Tibial nerve (tissue), 4 donors: ENCODE measurements at regions not wholly inside any gene's neighbourhood (a gene's known extent, or its start where the extent isn't known, plus 50 kb on each side); places are given as distances from the start of the nearest gene placed in this dataset.

Experiments used
- DNase-seq, 2 donors: peaks; one replicate each; pipeline ENCODE4 v3.0.0-alpha.2; 2019; ENCODE audit warnings: low spot score in 2 of 2
- H3K27ac ChIP-seq, 4 donors: fragments of 200-600 bp; sonication (generic) in 3 of 4; one replicate each; pipeline ENCODE4 v1.5.1; 2017 to 2019; ENCODE audit warnings: mild to moderate bottlenecking in 1 of 4
- H3K27me3 ChIP-seq, 2 donors: fragments of 200-600 bp; sonication (generic) in 1 of 2; one replicate each; pipeline versions ENCODE4 v1.5.1 to v1.6.0; 2017 to 2019
- H3K36me3 ChIP-seq, 3 donors: fragments of 200-600 bp; sonication (generic); one replicate each; pipeline ENCODE4 v1.5.1; 2018 to 2019
- H3K4me1 ChIP-seq, 4 donors: fragments of 200-600 bp; sonication (generic) in 3 of 4; one replicate each; pipeline ENCODE4 v1.5.1; 2017 to 2019
- H3K4me3 ChIP-seq, 4 donors: fragments of 200-600 bp; sonication (generic) in 3 of 4; one replicate each; pipeline ENCODE4 v1.5.1; 2017 to 2019; ENCODE audit warnings: mild to moderate bottlenecking in 1 of 4, moderate library complexity in 1 of 4
- H3K9me3 ChIP-seq, 4 donors: fragments of 200-600 bp; sonication (generic) in 3 of 4; one replicate each; pipeline ENCODE4 v1.5.1; 2017 to 2019
- EP300 ChIP-seq, 2 donors: sonication (generic); formaldehyde crosslinking; IDR thresholded peaks; one replicate each; pipeline ENCODE4 v1.6.1; 2017; ENCODE audit warnings: antibody characterized with exemption in 2 of 2, mild to moderate bottlenecking in 1 of 2
- POLR2A ChIP-seq, 2 donors: fragments of 450-650 bp; IDR thresholded peaks; one replicate each; pipeline ENCODE4 v1.6.1; 2017; ENCODE audit warnings: antibody characterized with exemption in 2 of 2, mild to moderate bottlenecking in 2 of 2, moderate library complexity in 2 of 2
- WGBS, 2 donors: methylation state at CpG; one replicate each; pipeline ENCODE4 v1.1.5; 2018; 5-methylcytosine and 5-hydroxymethylcytosine counted together
- TF ChIP-seq, protein P1 (sequence below), 5 experiments: fragments of 200-600 bp in 3 of 5; fragments of 450-650 bp in 2 of 5; sonication (generic) in 3 of 5; IDR thresholded peaks; one replicate each; pipeline ENCODE4 v1.5.1; 2016 to 2019; ENCODE audit warnings: antibody characterized with exemption in 5 of 5, mild to moderate bottlenecking in 3 of 5, moderate library complexity in 2 of 5

DNA sequence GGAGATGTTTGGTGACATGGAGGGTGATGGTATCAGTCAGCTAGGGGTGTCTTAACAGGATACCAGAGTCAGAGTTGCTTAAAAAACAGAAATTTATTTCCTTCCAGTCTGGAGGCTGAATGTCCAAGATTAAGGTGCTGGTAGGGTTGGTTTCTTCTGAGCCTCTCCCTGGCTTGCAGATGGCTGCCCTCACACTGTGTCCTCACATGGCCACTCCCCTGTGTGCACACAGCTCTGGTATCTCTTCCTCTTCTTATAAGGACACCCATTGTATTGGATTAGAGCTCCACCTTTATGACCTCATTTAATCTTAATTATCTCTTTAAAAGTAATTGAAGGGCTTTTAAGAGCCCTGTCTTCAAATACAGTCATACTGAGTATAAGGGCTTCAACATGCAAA is 431.8 kb upstream of the MMS22L start:
- Histone ChIP-seq H3K4me1 (no peaks in the 10 kb centered on the region), H3K4me3 (no peak overlapping the region), H3K27me3 (no peaks in the 10 kb centered on the region), H3K36me3 (no peaks in the 10 kb centered on the region), H3K27ac (no peak overlapping the region), H3K9me3 (no peaks in the 10 kb centered on the region)
- no peak for DNase-seq
- TF ChIP-seq EP300 (IDR thresholded peaks at IDR 0.05) (no peak), POLR2A (IDR thresholded peaks at IDR 0.05) (no peak)
- TF ChIP-seq, protein P1, sequence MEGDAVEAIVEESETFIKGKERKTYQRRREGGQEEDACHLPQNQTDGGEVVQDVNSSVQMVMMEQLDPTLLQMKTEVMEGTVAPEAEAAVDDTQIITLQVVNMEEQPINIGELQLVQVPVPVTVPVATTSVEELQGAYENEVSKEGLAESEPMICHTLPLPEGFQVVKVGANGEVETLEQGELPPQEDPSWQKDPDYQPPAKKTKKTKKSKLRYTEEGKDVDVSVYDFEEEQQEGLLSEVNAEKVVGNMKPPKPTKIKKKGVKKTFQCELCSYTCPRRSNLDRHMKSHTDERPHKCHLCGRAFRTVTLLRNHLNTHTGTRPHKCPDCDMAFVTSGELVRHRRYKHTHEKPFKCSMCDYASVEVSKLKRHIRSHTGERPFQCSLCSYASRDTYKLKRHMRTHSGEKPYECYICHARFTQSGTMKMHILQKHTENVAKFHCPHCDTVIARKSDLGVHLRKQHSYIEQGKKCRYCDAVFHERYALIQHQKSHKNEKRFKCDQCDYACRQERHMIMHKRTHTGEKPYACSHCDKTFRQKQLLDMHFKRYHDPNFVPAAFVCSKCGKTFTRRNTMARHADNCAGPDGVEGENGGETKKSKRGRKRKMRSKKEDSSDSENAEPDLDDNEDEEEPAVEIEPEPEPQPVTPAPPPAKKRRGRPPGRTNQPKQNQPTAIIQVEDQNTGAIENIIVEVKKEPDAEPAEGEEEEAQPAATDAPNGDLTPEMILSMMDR (IDR thresholded peaks at IDR 0.05), result no peak

DNA sequence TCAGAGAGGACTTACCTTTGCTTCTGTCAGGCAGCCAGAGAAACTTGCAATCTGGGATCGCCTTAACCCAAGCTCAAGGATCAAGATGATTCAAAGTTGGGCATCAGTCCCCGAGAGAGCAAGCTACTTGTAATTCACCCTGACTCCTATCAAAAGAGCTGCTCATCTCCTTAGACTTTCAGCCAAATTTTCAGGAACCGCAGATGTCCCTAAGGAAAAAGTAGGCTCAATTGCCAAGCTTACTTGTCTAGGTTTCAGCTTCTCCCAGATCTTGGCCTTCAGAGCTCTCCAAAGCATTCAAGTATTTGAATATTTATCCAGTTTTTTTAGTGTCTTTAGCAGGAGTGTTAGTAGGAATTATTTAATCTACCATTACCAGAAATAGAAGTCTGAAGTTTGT is 434.1 kb upstream of the MMS22L start:
- Histone ChIP-seq H3K4me3 (no peak overlapping the region), H3K4me1 (no peaks in the 10 kb centered on the region), H3K9me3 (no peaks in the 10 kb centered on the region), H3K36me3 (no peaks in the 10 kb centered on the region), H3K27ac (no peak overlapping the region), H3K27me3 (no peaks in the 10 kb centered on the region)
- TF ChIP-seq POLR2A (IDR thresholded peaks at IDR 0.05) (no peak), EP300 (IDR thresholded peaks at IDR 0.05) (no peak)
- TF ChIP-seq, protein P1 (IDR thresholded peaks at IDR 0.05), result no peak
- no peak for DNase-seq
- WGBS, 2 donors, result 80 to 86% methylated on average over 3 of the region's 3 CpGs

DNA sequence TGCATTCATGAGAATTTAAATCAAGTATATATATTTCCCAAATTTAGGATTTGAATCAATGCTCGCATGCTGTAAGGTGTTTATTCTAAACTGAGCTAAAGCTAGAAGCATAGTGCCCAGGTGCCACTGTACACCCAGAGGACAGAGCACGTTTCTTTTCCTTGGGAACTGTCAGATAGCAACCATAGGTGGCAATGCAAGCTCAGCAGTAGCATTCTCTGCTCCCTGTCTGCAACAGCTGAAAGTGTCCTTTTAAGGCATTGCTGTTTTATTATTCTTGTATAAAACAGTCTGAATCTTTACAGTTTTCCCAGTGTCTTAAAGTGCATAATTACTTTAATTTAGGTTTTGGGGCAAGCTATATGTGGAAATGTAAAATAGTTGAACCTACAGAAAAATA is 443.4 kb upstream of the MMS22L start:
- no peaks in the 10 kb centered on the region for H3K4me1 ChIP-seq
- H3K27ac ChIP-seq, result no peak overlapping the region
- TF ChIP-seq, protein P1 (IDR thresholded peaks at IDR 0.05), result no peak
- TF ChIP-seq EP300 (IDR thresholded peaks at IDR 0.05), result no peak
- TF ChIP-seq POLR2A (IDR thresholded peaks at IDR 0.05), result no peak
- H3K4me3 ChIP-seq, result no peak overlapping the region
- no peaks in the 10 kb centered on the region for H3K27me3 ChIP-seq
- no peaks in the 10 kb centered on the region for H3K9me3 ChIP-seq
- 53 to 54% methylated on average over 2 of the region's 2 CpGs for WGBS, 2 donors
- H3K36me3 ChIP-seq, result no peaks in the 10 kb centered on the region
- no peak for DNase-seq

DNA sequence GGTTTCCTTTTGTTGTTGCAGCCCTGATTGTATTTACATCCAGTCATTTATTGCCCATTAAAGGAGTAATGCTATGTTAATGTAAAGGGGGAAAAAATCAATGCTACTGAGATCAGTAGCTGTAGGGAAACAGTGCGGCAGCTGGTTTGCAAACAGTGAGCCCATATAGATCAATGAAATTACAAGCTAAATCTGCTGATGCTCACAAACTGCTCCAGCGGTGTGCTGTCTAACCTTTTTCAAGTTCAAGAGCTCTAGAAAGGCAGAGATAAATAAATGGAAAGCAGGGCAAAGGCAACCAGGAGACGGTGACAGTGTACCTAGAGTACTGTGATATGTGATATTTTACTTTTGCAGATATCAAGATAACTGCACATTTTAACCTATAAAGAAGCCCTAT is 449.0 kb upstream of the MMS22L start:
- 82 to 84% methylated on average over 3 of the region's 3 CpGs for WGBS, 2 donors
- Histone ChIP-seq H3K4me1 (no peaks in the 10 kb centered on the region), H3K27me3 (no peaks in the 10 kb centered on the region), H3K9me3 (no peaks in the 10 kb centered on the region), H3K4me3 (no peak overlapping the region), H3K36me3 (no peaks in the 10 kb centered on the region), H3K27ac (no peak overlapping the region)
- no peak for TF ChIP-seq EP300 (IDR thresholded peaks at IDR 0.05)
- no peak for DNase-seq

DNA sequence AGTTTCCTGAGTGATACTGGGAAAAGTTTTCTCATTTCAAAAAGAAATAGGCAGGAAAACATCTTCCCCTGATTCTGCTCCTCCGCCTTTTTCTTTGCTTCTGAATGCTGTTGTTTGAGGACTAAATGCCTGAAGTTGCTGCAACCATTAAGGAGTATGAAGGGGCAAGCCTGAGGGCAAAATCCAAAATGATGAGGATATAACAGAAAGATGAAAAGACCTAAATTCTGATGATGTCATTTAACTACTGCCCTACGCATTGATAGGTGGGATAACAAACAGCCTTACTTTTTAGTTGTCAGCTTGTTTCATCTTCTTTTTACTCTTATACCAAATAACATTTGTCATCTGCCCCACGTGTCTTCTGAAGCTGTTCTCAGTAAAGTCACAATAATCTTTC is 474.6 kb upstream of the MMS22L start:
- Histone ChIP-seq H3K36me3 (no peaks in the 10 kb centered on the region), H3K4me1 (no peaks in the 10 kb centered on the region), H3K27me3 (no peaks in the 10 kb centered on the region), H3K9me3 (no peaks in the 10 kb centered on the region), H3K4me3 (no peak overlapping the region), H3K27ac (no peak overlapping the region)
- no peak for DNase-seq
- TF ChIP-seq POLR2A (IDR thresholded peaks at IDR 0.05) (no peak), EP300 (IDR thresholded peaks at IDR 0.05) (no peak)
- TF ChIP-seq, protein P1 (IDR thresholded peaks at IDR 0.05), result no peak
- WGBS, 2 donors, result 58 to 65% methylated on average over 3 of the region's 3 CpGs

DNA sequence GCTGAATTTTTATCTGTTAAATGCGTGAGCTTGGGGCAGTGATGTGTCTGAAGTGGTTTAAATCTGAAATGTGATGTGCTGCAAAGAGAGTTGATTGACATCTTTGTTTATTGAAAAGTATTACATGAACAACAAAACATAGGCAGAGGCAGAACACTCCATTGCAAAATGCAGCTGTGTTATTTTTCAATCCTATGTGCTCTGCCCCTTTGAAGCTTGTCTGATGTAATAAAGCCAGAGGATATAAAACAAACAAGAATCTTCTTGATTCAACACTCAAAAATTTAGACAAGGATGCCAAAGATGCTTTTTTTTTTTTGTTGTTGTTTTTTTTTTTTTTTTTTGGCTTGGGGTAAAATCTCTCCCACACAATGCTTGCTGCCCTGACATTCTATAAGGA is 482.4 kb upstream of the MMS22L start:
- Histone ChIP-seq H3K9me3 (no peaks in the 10 kb centered on the region), H3K27ac (no peak overlapping the region), H3K4me1 (no peaks in the 10 kb centered on the region), H3K36me3 (no peaks in the 10 kb centered on the region), H3K27me3 (no peaks in the 10 kb centered on the region), H3K4me3 (no peak overlapping the region)
- DNase-seq, result no peak
- WGBS, 2 donors, result 66 to 89% methylated on average over 1 of the region's 1 CpG
- TF ChIP-seq, protein P1 (IDR thresholded peaks at IDR 0.05), result no peak
- no peak for TF ChIP-seq POLR2A (IDR thresholded peaks at IDR 0.05)
- TF ChIP-seq EP300 (IDR thresholded peaks at IDR 0.05), result no peak
